C4-2B (cell line): ENCODE measurements at regions not wholly inside any gene's neighbourhood (a gene's known extent, or its start where the extent isn't known, plus 50 kb on each side); places are given as distances from the start of the nearest gene placed in this dataset.

Experiments used
- CTCF ChIP-seq: fragments of 450-650 bp; conservative IDR thresholded peaks from 2 replicates; pipeline ENCODE4 v1.5.1; 2017; ENCODE audit warnings: mild to moderate bottlenecking
- ZFX ChIP-seq: fragments of 450-650 bp; IDR thresholded peaks from 2 replicates; pipeline ENCODE4 v1.6.1; 2017

- TF ChIP-seq CTCF: no peak
- TF ChIP-seq ZFX: no peak
Observed at GRCh38 chr2:163081754-163082153, 243.2 kb upstream of the KCNH7 start.
